ENCODE measurements at regions not wholly inside any gene's neighbourhood (a gene's known extent, or its start where the extent isn't known, plus 50 kb on each side); places are given as distances from the start of the nearest gene placed in this dataset.

DNA sequence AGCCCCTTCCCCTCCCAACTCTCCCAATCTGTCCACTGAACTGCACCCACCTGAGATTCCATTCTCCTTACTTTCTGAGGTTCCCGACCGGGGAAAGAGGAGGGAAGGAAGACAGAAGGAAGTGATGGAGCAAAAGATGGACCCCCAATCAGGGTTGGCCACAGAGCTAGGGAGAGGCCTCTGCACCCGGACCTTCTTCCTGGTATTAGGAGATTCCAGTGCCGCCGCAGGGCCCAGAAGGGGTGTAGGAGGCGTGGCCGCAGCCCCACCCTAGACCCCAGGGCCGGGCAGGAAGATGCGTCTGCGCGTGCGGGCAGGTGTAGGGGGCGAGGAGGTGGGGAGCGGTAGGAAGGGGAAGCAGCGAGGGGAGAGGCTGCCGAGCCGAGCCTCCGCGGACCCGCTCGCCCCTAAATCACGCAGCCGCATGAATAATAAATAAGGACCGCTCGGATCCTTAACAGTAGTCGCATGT is 104.2 kb upstream of the MVB12B start:
- Histone ChIP-seq H3K4me3 (ENCODE audit: low read depth, low read length) (no peak overlapping the region), H2AFZ (ENCODE audit: low read length, unreplicated experiment) (no peak overlapping the region), H3K27me3 (ENCODE audit: insufficient read depth, low read length) (peaks cover 93% of the 10 kb centered on the region), H3K79me2 (ENCODE audit: control insufficient read depth, insufficient read depth, low read length, unreplicated experiment) (no peaks in the 10 kb centered on the region), H3K4me1 (ENCODE audit: control insufficient read depth, insufficient read depth, low read length, unreplicated experiment) (no peaks in the 10 kb centered on the region), H3K36me3 (ENCODE audit: insufficient read depth, low read length) (no peaks in the 10 kb centered on the region), H3K27ac (ENCODE audit: low read depth, low read length) (no peak overlapping the region)

- Histone ChIP-seq H3K27ac (ENCODE audit: low read depth, low read length) (no peak overlapping the region), H3K4me1 (ENCODE audit: control insufficient read depth, insufficient read depth, low read length, unreplicated experiment) (no peaks in the 10 kb centered on the region), H3K79me2 (ENCODE audit: control insufficient read depth, insufficient read depth, low read length, unreplicated experiment) (no peaks in the 10 kb centered on the region), H3K27me3 (ENCODE audit: insufficient read depth, low read length) (peaks cover 92% of the 10 kb centered on the region), H3K4me3 (ENCODE audit: low read depth, low read length) (no peak overlapping the region), H2AFZ (ENCODE audit: low read length, unreplicated experiment) (no peak overlapping the region), H3K36me3 (ENCODE audit: insufficient read depth, low read length) (no peaks in the 10 kb centered on the region)
Observed at GRCh38 chr9:126222835-126223431, 103.7 kb upstream of the MVB12B start.

- H3K79me2 ChIP-seq (ENCODE audit: control insufficient read depth, insufficient read depth, low read length, unreplicated experiment) = no peaks in the 10 kb centered on the region
- H3K4me3 ChIP-seq (ENCODE audit: low read depth, low read length) = no peak overlapping the region
- no peak overlapping the region for H3K27ac ChIP-seq (ENCODE audit: low read depth, low read length)
- peaks cover 91% of the 10 kb centered on the region for H3K27me3 ChIP-seq (ENCODE audit: insufficient read depth, low read length)
- H3K36me3 ChIP-seq (ENCODE audit: insufficient read depth, low read length) = no peaks in the 10 kb centered on the region
- no peaks in the 10 kb centered on the region for H3K4me1 ChIP-seq (ENCODE audit: control insufficient read depth, insufficient read depth, low read length, unreplicated experiment)
- no peak overlapping the region for H2AFZ ChIP-seq (ENCODE audit: low read length, unreplicated experiment)
Observed at GRCh38 chr9:126223798-126224531, 102.7 kb upstream of the MVB12B start.

DNA sequence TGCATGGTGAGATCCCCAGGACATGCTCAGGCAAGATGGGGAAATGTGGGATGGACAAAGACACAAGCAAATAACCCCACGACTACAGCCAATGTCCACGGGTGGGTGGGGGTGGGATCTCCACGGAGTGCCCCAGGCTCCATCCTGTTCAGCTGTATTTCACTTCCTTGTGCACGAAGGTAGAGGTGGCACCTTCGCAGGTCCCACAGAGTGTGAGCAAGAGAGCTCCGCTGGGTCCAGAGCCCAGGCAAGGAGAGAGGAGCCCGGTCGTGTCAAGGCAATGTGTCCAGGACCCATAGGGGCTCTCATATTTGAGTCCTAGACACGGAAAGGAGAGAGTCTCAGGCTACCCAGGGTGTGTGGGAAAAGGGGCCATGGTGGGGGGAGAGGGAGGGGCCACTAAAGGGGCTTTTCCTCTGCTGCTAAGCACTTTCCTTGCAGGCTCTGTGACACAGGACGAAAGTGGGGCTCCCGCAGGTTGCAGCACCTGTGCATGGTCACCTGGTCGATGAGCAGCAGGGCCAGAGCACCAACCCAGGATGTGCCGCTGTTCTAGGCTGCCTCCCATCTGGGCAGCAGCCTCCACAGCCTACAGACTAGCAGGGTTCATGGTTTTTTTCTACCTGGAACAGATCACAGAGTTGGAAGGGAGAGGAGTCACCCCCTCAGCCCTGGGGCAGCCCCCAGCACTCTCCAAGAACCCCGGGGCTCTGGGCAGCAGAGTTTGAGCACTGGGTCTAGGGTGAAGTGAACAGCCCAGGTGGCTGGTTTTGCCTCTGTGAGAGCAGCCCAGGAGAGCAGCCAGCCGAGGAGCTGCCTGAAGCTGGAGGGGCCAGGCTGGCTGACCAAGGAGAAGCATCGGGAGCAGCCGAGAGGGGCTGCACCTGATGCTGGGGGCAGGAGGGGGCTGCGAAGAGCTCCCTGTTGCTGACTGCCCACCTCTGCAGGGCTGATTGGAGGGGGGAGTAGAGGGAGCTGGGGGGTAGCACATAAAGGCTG is 100.7 kb upstream of the MVB12B start:
- Histone ChIP-seq H3K27ac (ENCODE audit: low read depth, low read length) (no peak overlapping the region), H3K4me3 (ENCODE audit: low read depth, low read length) (no peak overlapping the region), H3K79me2 (ENCODE audit: control insufficient read depth, insufficient read depth, low read length, unreplicated experiment) (no peaks in the 10 kb centered on the region), H2AFZ (ENCODE audit: low read length, unreplicated experiment) (no peak overlapping the region), H3K4me1 (ENCODE audit: control insufficient read depth, insufficient read depth, low read length, unreplicated experiment) (no peaks in the 10 kb centered on the region), H3K27me3 (ENCODE audit: insufficient read depth, low read length) (peaks cover 81% of the 10 kb centered on the region), H3K36me3 (ENCODE audit: insufficient read depth, low read length) (no peaks in the 10 kb centered on the region)

DNA sequence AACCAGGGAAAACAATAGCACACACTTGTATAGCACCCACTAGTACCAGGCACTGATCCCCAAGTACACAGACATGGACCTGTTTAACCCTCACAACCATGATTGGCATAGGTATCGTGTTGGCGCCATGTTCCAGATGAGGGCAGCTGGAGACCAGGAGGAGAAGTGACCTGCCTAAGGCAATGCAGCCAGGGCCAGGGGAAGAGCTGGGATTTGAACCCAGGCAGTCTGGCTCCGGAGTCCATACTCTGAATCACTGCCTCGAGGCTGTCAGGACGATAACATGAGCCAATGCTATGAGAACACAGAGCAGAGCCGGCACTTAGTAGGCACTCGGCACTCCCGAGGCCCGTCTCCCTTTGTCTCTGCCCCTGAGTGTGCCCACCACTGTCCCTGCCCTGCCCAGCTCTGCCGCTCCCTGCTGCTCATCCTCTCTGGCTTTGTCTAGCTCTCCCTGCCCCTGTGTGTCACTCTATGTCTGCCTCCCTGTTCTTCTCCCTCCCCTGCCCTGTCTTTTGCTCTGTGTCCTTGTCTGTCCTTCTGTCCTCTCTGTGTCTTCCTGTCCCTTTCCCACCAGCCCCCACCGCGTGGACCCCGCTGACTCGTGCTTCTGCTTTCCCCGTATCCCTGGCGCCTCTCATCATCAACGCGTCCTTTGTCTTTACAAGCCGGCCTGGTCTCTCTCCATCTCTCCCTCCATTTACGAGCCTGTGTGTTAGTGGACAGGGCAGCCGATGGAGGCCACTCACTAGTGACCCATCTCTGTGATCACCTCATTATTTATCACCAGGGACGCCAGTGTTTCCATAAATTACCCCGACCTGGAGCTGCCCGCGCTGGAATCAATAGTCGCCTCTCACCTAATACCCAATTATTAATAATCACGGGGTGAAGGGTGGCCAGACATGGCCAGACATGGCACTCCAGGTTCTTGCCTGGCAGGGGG is 99.4 kb upstream of the MVB12B start:
- no peaks in the 10 kb centered on the region for H3K4me1 ChIP-seq (ENCODE audit: control insufficient read depth, insufficient read depth, low read length, unreplicated experiment)

DNA sequence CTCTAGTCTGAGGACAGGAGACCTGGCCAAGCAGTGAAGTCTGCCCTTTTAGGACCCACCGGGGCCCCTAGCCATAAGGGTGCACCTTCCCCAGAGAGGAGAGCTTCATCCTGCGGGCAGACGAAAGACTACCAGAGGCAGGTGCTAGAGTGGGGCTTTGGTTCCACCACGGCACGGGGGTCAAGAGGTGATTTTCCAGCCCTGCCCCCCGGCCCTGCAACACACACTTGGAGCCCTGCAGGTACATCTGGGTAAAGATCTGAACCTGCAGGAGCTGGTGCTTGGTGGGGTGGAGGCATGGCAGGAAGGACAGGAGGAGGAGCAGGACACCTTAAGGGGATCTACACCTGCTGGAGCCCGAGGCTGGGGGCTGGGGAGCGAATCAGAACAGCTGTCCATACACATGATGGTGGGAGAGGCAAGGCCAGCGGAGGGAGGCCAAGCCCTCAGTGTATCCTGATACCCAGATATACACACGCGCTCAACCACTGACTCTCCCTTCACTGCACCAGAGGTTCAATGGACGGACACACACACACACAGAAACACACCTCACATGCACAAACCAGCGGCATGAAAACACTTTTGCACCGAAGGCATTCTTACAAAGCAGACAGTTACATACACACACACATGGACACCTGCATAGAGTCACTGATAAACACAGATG is 98.4 kb upstream of the MVB12B start:
- peaks cover 73% of the 10 kb centered on the region for H3K27me3 ChIP-seq (ENCODE audit: insufficient read depth, low read length)
- no peak overlapping the region for H2AFZ ChIP-seq (ENCODE audit: low read length, unreplicated experiment)
- no peaks in the 10 kb centered on the region for H3K4me1 ChIP-seq (ENCODE audit: control insufficient read depth, insufficient read depth, low read length, unreplicated experiment)
- no peaks in the 10 kb centered on the region for H3K79me2 ChIP-seq (ENCODE audit: control insufficient read depth, insufficient read depth, low read length, unreplicated experiment)
- no peaks in the 10 kb centered on the region for H3K36me3 ChIP-seq (ENCODE audit: insufficient read depth, low read length)
- H3K27ac ChIP-seq (ENCODE audit: low read depth, low read length) = no peak overlapping the region
- H3K4me3 ChIP-seq (ENCODE audit: low read depth, low read length) = no peak overlapping the region

More for the DNA sequence above, 99.4 kb upstream of the MVB12B start:
- Histone ChIP-seq H2AFZ (ENCODE audit: low read length, unreplicated experiment) (no peak overlapping the region), H3K36me3 (ENCODE audit: insufficient read depth, low read length) (no peaks in the 10 kb centered on the region), H3K27ac (ENCODE audit: low read depth, low read length) (no peak overlapping the region), H3K27me3 (ENCODE audit: insufficient read depth, low read length) (peaks cover 79% of the 10 kb centered on the region), H3K4me3 (ENCODE audit: low read depth, low read length) (no peak overlapping the region), H3K79me2 (ENCODE audit: control insufficient read depth, insufficient read depth, low read length, unreplicated experiment) (no peaks in the 10 kb centered on the region)

GRCh38 chr9:126228781-126229444 is 97.7 kb upstream of the MVB12B start:
- Histone ChIP-seq H3K27me3 (ENCODE audit: insufficient read depth, low read length) (peaks cover 66% of the 10 kb centered on the region), H2AFZ (ENCODE audit: low read length, unreplicated experiment) (no peak overlapping the region), H3K4me1 (ENCODE audit: control insufficient read depth, insufficient read depth, low read length, unreplicated experiment) (no peaks in the 10 kb centered on the region), H3K79me2 (ENCODE audit: control insufficient read depth, insufficient read depth, low read length, unreplicated experiment) (no peaks in the 10 kb centered on the region), H3K4me3 (ENCODE audit: low read depth, low read length) (no peak overlapping the region), H3K27ac (ENCODE audit: low read depth, low read length) (no peak overlapping the region), H3K36me3 (ENCODE audit: insufficient read depth, low read length) (no peaks in the 10 kb centered on the region)

DNA sequence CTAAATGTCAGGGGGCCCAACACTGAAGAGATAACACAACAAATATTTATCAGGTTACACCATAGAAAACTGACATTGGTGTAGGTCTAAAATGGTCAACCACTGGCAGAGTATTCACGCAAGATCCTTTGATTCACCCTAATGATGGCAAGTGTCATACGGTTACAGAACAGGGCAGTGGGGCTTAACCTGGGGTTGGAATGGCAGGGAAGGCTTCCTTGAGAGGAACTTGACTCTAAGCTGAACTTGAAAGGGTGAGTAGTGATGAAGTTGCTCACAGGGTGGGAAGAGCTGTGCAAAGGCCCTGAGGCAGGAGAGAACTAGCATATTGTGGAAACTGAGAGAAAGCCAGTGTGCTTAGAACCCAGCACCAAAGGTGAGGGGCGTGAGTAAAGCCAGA is 97.1 kb upstream of the MVB12B start:
- Histone ChIP-seq H2AFZ (ENCODE audit: low read length, unreplicated experiment) (no peak overlapping the region), H3K27me3 (ENCODE audit: insufficient read depth, low read length) (peaks cover 61% of the 10 kb centered on the region), H3K4me3 (ENCODE audit: low read depth, low read length) (no peak overlapping the region), H3K27ac (ENCODE audit: low read depth, low read length) (no peak overlapping the region), H3K4me1 (ENCODE audit: control insufficient read depth, insufficient read depth, low read length, unreplicated experiment) (no peaks in the 10 kb centered on the region), H3K79me2 (ENCODE audit: control insufficient read depth, insufficient read depth, low read length, unreplicated experiment) (no peaks in the 10 kb centered on the region), H3K36me3 (ENCODE audit: insufficient read depth, low read length) (no peaks in the 10 kb centered on the region)

DNA sequence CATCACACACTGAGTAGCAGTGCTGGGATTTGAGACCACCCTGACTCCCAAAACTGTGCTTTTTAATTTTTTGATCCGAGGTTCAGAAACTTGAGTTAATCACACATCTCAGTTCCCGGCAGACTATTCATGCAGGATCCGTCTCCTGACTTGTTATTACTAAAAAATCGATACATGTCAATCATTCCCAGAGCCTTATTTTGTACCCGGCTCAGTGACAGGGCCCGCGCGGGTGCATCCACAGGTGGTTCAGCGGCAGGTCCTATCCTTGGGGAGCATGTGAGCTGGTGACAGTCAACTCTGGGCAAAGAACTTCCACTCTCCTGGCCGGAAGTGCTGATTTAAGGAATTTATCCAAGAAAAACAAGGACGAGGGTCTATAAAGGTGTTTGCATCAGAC is 95.9 kb upstream of the MVB12B start:
- Histone ChIP-seq H3K27me3 (ENCODE audit: insufficient read depth, low read length) (peaks cover 57% of the 10 kb centered on the region), H3K27ac (ENCODE audit: low read depth, low read length) (no peak overlapping the region), H2AFZ (ENCODE audit: low read length, unreplicated experiment) (no peak overlapping the region), H3K36me3 (ENCODE audit: insufficient read depth, low read length) (no peaks in the 10 kb centered on the region), H3K4me3 (ENCODE audit: low read depth, low read length) (no peak overlapping the region), H3K79me2 (ENCODE audit: control insufficient read depth, insufficient read depth, low read length, unreplicated experiment) (no peaks in the 10 kb centered on the region), H3K4me1 (ENCODE audit: control insufficient read depth, insufficient read depth, low read length, unreplicated experiment) (no peaks in the 10 kb centered on the region)

Data from ACC112 (cell line).